ENCODE measurements at regions not wholly inside any gene's neighbourhood (a gene's known extent, or its start where the extent isn't known, plus 50 kb on each side); places are given as distances from the start of the nearest gene placed in this dataset.

DNA sequence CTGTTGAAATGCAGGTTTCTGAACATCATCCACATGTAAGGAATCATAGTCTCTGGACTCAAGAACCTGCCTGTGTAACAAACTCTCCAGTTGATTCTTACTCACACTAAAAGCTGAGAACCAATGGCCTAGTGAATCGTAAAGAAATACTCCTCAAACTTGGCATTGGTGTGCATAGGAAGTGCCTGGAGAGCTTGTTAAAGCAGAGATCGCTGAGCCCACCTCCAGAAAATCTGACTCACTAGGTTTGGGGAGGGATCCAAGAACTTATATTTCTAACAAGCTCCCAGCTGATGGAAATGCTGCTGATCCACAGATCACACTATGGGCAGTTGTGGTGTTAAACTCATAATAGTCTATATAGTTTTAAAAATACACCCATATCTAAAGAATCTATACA is 55.8 kb upstream of the LMCD1 start:
- DNase-seq (ENCODE audit: low read depth in 1 of 2, low spot score in 1 of 2): no peak
- Histone ChIP-seq H3K27ac (replicated peaks) (no peak overlapping the region), H3K27me3 (ENCODE audit: insufficient read depth, poor library complexity, severe bottlenecking) (no peaks in the 10 kb centered on the region), H3K4me3 (replicated peaks; ENCODE audit: insufficient read depth, low read length) (no peak overlapping the region)
- TF ChIP-seq GABPA (IDR thresholded peaks at IDR 0.05; ENCODE audit: low read depth) (no peak), SPI1 (IDR thresholded peaks at IDR 0.05; ENCODE audit: borderline replicate concordance, low read depth) (no peak), POLR2AphosphoS5 (IDR thresholded peaks at IDR 0.05; ENCODE audit: low read depth) (no peak), CTCF (IDR thresholded peaks at IDR 0.05; ENCODE audit: insufficient read depth, low read length) (no peak)
- TF ChIP-seq, protein P1, sequence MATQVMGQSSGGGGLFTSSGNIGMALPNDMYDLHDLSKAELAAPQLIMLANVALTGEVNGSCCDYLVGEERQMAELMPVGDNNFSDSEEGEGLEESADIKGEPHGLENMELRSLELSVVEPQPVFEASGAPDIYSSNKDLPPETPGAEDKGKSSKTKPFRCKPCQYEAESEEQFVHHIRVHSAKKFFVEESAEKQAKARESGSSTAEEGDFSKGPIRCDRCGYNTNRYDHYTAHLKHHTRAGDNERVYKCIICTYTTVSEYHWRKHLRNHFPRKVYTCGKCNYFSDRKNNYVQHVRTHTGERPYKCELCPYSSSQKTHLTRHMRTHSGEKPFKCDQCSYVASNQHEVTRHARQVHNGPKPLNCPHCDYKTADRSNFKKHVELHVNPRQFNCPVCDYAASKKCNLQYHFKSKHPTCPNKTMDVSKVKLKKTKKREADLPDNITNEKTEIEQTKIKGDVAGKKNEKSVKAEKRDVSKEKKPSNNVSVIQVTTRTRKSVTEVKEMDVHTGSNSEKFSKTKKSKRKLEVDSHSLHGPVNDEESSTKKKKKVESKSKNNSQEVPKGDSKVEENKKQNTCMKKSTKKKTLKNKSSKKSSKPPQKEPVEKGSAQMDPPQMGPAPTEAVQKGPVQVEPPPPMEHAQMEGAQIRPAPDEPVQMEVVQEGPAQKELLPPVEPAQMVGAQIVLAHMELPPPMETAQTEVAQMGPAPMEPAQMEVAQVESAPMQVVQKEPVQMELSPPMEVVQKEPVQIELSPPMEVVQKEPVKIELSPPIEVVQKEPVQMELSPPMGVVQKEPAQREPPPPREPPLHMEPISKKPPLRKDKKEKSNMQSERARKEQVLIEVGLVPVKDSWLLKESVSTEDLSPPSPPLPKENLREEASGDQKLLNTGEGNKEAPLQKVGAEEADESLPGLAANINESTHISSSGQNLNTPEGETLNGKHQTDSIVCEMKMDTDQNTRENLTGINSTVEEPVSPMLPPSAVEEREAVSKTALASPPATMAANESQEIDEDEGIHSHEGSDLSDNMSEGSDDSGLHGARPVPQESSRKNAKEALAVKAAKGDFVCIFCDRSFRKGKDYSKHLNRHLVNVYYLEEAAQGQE (IDR thresholded peaks at IDR 0.05; ENCODE audit: insufficient replicate concordance, low read depth): no peak

- H3K4me3 ChIP-seq (replicated peaks; ENCODE audit: insufficient read depth, low read length): no peak overlapping the region
- DNase-seq (ENCODE audit: low read depth in 1 of 2, low spot score in 1 of 2): no peak
- H3K27me3 ChIP-seq (ENCODE audit: insufficient read depth, poor library complexity, severe bottlenecking): no peaks in the 10 kb centered on the region
- TF ChIP-seq, protein P1 (IDR thresholded peaks at IDR 0.05; ENCODE audit: insufficient replicate concordance, low read depth): no peak
- TF ChIP-seq GABPA (IDR thresholded peaks at IDR 0.05; ENCODE audit: low read depth) (no peak), POLR2AphosphoS5 (IDR thresholded peaks at IDR 0.05; ENCODE audit: low read depth) (no peak), SPI1 (IDR thresholded peaks at IDR 0.05; ENCODE audit: borderline replicate concordance, low read depth) (no peak), CTCF (IDR thresholded peaks at IDR 0.05; ENCODE audit: insufficient read depth, low read length) (no peak)
- no peak overlapping the region for H3K27ac ChIP-seq (replicated peaks)
These were observed 54.8 kb upstream of the LMCD1 start for GRCh38 chr3:8446845-8447244.

- DNase-seq (ENCODE audit: low read depth in 1 of 2, low spot score in 1 of 2): no peak
- no peak overlapping the region for H3K27ac ChIP-seq (replicated peaks)
- H3K27me3 ChIP-seq (ENCODE audit: insufficient read depth, poor library complexity, severe bottlenecking): no peaks in the 10 kb centered on the region
- TF ChIP-seq GABPA (IDR thresholded peaks at IDR 0.05; ENCODE audit: low read depth) (no peak), POLR2AphosphoS5 (IDR thresholded peaks at IDR 0.05; ENCODE audit: low read depth) (no peak), CTCF (IDR thresholded peaks at IDR 0.05; ENCODE audit: insufficient read depth, low read length) (no peak), SPI1 (IDR thresholded peaks at IDR 0.05; ENCODE audit: borderline replicate concordance, low read depth) (no peak)
- TF ChIP-seq, protein P1 (IDR thresholded peaks at IDR 0.05; ENCODE audit: insufficient replicate concordance, low read depth): no peak
- no peak overlapping the region for H3K4me3 ChIP-seq (replicated peaks; ENCODE audit: insufficient read depth, low read length)
These were observed 51.0 kb upstream of the LMCD1 start for GRCh38 chr3:8450618-8451017.

All from HL-60 (cell line).